ENCODE measurements at regions not wholly inside any gene's neighbourhood (a gene's known extent, or its start where the extent isn't known, plus 50 kb on each side); places are given as distances from the start of the nearest gene placed in this dataset.
"Not testable (repeated sequence)": the region's sequence is repeated elsewhere in the genome, so short reads cannot be mapped to it uniquely, and the experiment has no call there.

- no peak for DNase-seq (ENCODE audit: low spot score)
- ATAC-seq (ENCODE audit: low FRiP score) = no peak
- no peak for TF ChIP-seq CTCF (IDR thresholded peaks at IDR 0.05)
Measured at GRCh38 chr5:34409373-34409772, 246.8 kb upstream of the RAI14 start.

DNA sequence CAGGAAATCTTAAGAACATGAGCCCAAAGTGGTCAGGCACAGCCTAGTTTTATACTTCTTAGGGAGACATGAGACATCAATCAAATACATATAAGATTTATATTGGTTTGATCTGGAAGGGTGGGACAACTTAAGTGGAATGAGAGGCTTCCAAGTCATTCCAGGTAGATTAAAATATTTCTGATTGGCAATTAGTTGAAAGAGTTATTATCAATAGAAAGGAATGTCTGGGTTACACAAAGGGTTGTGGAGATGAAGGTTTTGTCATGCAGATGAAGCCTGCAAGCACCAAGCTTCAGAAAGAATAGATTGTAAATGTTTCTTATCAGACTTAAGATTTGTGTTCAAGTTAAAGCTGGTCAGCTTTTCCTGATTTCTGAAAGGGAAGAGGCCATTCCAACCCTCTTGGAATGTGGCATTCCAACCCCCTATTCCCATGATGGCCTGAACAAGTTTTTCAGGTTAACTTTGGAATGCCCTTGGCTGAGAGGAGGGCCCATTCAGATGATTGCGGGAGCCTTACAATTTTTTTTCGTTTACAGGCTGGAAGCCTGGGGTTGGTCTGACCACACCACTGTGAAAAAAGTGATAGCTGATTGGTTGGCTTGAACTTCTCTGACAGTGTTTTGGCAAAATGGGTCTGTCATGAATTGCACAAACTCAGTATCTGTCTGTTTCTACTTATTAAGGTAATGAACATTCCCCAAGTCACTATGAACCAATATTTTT is 245.6 kb upstream of the RAI14 start:
- DNase-seq (ENCODE audit: low spot score) (no peak), ATAC-seq (ENCODE audit: low FRiP score) (no peak)
- TF ChIP-seq CTCF (IDR thresholded peaks at IDR 0.05) = no peak

GRCh38 chr5:34411470-34412346 is 244.4 kb upstream of the RAI14 start:
- no peak for ATAC-seq (ENCODE audit: low FRiP score)
- no peak for DNase-seq (ENCODE audit: low spot score)
- TF ChIP-seq CTCF (IDR thresholded peaks at IDR 0.05) = no peak

GRCh38 chr5:34412736-34413135 is 243.4 kb upstream of the RAI14 start:
- no peak for ATAC-seq (ENCODE audit: low FRiP score)

DNA sequence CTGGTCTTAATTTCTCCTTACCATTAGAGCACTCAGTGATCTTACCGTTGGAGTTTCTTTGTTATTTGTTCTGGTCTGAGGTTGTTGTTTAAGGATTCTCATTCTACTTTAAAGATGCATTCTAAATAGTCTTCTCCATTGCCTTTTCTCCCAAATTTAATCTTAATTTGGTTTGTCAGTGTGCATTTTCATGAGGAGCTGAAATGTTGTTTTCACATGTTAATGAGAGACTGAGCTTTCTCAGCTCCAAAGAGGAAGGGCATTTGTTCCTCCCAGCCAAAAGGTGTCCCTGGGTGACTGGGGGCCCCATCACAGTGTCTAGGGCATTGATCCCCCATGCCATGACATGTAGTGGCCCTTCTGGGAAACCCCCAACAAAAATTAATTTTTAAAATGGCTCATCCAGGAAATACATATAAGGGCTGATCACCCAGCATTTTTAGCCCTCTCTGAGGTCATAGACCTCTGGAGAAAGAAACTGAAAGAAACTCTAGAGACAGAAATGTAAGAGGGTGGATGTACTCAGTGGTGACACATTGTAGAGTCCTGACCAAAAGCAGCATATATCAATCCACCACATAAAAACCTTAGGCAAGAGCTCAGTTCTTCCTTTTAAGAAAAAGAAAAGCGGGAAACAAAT is 240.4 kb upstream of the RAI14 start:
- TF ChIP-seq CTCF (IDR thresholded peaks at IDR 0.05) = no peak
- ATAC-seq (ENCODE audit: low FRiP score) (no peak), DNase-seq (ENCODE audit: low spot score) (no peak)

More at GRCh38 chr5:34412736-34413135, 243.4 kb upstream of the RAI14 start:
- no peak for DNase-seq (ENCODE audit: low spot score)
- TF ChIP-seq CTCF (IDR thresholded peaks at IDR 0.05) = no peak

DNA sequence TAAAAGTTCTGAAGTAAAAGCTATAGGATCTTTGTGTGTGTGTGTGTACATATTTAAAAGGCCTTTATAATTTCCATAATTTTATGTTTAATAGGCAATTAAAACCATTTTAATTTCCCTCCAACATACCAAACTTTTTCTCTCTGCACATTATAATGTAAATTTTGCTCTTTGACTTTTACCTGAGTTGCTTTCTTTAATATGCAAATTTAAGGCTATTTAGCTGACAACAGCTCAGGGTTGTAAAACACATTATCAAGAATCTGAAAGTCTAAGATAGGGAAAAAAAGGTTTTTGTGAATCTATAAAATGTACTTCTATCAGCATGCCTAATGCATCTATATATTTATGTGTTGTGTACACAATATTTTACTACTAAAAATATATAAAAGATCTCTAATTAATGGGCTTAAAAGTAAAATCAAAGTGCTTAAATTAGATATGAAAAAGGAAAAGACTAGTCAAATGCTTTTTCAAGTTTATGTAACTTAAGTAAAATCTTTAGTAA is 239.6 kb upstream of the RAI14 start:
- no peak for TF ChIP-seq CTCF (IDR thresholded peaks at IDR 0.05)
- no peak for DNase-seq (ENCODE audit: low spot score)
- ATAC-seq (ENCODE audit: low FRiP score) = no peak

- DNase-seq (ENCODE audit: low spot score); ATAC-seq (ENCODE audit: low FRiP score): not testable (repeated sequence)
Measured at GRCh38 chr5:34420191-34420590, 235.9 kb upstream of the RAI14 start.
